ENCODE measurements at regions not wholly inside any gene's neighbourhood (a gene's known extent, or its start where the extent isn't known, plus 50 kb on each side); places are given as distances from the start of the nearest gene placed in this dataset.
"Not testable (repeated sequence)": the region's sequence is repeated elsewhere in the genome, so short reads cannot be mapped to it uniquely, and the experiment has no call there.

DNA sequence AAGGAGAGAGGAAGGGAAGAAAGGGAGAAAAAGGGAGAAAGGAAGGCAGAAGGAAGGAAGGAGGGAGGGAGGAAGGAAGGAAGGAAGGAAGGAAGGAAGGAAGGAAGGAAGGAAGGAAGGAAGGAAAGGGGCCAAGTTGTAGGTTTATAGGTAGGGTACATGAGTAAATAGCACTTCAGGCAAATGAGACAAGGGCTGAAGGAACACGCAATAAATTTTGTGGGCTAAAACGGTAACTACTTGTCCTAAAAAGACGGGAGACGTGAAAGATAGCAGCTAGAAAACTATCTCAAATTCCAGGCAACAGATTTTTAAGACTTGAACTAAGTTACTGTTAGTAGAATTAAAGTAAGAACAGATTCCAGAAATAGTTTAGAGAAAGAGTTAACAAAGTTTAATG is 129.3 kb upstream of the XIRP2 start:
- in situ Hi-C loops (cut with MboI; ENCODE audit: low pct_unique_long_range_greater_than_20kb, low sequenced_read_pairs, unreplicated experiment): no loop called here
- DNase-seq (ENCODE audit: low spot score): no peak
- TF ChIP-seq, protein P1, sequence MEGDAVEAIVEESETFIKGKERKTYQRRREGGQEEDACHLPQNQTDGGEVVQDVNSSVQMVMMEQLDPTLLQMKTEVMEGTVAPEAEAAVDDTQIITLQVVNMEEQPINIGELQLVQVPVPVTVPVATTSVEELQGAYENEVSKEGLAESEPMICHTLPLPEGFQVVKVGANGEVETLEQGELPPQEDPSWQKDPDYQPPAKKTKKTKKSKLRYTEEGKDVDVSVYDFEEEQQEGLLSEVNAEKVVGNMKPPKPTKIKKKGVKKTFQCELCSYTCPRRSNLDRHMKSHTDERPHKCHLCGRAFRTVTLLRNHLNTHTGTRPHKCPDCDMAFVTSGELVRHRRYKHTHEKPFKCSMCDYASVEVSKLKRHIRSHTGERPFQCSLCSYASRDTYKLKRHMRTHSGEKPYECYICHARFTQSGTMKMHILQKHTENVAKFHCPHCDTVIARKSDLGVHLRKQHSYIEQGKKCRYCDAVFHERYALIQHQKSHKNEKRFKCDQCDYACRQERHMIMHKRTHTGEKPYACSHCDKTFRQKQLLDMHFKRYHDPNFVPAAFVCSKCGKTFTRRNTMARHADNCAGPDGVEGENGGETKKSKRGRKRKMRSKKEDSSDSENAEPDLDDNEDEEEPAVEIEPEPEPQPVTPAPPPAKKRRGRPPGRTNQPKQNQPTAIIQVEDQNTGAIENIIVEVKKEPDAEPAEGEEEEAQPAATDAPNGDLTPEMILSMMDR (IDR thresholded peaks at IDR 0.05; ENCODE audit: extremely low read depth, insufficient read depth, missing control alignments): no peak

GRCh38 chr2:166750624-166751023 is 137.7 kb upstream of the XIRP2 start:
- TF ChIP-seq, protein P1 (IDR thresholded peaks at IDR 0.05; ENCODE audit: extremely low read depth, insufficient read depth, missing control alignments): no peak
- in situ Hi-C loops (cut with MboI; ENCODE audit: low pct_unique_long_range_greater_than_20kb, low sequenced_read_pairs, unreplicated experiment): no loop called here
- no peak for DNase-seq (ENCODE audit: low spot score)

DNA sequence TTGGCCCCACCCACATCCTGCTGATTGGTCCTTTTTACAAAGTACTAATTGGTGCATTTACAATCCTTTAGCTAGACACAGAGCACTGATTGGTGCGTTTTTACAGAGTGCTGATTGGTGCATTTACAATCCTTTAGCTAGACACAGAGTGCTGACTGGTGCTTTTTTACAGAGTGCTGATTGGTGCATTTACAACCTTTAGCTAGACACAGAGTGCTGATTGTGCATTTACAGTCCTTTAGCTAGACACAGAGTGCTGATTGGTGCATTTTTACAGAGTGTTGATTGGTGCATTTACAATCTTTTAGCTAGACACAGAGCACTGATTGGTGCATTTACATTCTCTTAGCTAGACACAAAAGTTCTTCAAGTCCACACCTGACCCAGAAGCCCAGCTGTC is 144.2 kb upstream of the XIRP2 start:
- in situ Hi-C loops (cut with MboI; ENCODE audit: low pct_unique_long_range_greater_than_20kb, low sequenced_read_pairs, unreplicated experiment): not testable (repeated sequence)

GRCh38 chr2:166743482-166743881 is 144.8 kb upstream of the XIRP2 start:
- in situ Hi-C loops (cut with MboI; ENCODE audit: low pct_unique_long_range_greater_than_20kb, low sequenced_read_pairs, unreplicated experiment); DNase-seq (ENCODE audit: low spot score): not testable (repeated sequence)

More for the DNA sequence above, 144.2 kb upstream of the XIRP2 start:
- DNase-seq (ENCODE audit: low spot score): not testable (repeated sequence)

DNA sequence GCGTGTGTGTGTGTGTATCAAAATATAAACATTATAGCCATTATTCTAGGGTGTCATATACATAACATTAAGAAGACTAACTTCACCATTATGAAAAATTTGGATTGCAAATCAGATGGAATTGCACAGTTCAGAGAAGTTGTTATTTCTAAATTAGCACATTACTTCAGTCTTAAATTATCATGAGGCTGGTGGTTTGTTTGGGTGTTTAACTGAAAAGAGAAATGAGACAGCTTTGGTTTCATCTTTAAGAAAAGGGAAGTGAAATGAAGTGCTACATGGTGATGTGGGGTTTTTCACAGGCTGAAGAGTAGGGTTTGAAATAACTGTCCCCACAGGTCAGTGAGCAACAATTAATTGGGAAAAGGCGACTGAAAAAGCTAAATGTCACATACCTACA is 161.2 kb upstream of the XIRP2 start:
- peak; percentile 20 for DNase-seq (ENCODE audit: low spot score)
- TF ChIP-seq, protein P1 (IDR thresholded peaks at IDR 0.05; ENCODE audit: extremely low read depth, insufficient read depth, missing control alignments): no peak
- in situ Hi-C loops (cut with MboI; ENCODE audit: low pct_unique_long_range_greater_than_20kb, low sequenced_read_pairs, unreplicated experiment): no loop called here

- in situ Hi-C loops (cut with MboI; ENCODE audit: low pct_unique_long_range_greater_than_20kb, low sequenced_read_pairs, unreplicated experiment): no loop called here
- TF ChIP-seq, protein P1 (IDR thresholded peaks at IDR 0.05; ENCODE audit: extremely low read depth, insufficient read depth, missing control alignments): no peak
- no peak for DNase-seq (ENCODE audit: low spot score)
Measured at GRCh38 chr2:166725927-166726924, 162.1 kb upstream of the XIRP2 start.

DNA sequence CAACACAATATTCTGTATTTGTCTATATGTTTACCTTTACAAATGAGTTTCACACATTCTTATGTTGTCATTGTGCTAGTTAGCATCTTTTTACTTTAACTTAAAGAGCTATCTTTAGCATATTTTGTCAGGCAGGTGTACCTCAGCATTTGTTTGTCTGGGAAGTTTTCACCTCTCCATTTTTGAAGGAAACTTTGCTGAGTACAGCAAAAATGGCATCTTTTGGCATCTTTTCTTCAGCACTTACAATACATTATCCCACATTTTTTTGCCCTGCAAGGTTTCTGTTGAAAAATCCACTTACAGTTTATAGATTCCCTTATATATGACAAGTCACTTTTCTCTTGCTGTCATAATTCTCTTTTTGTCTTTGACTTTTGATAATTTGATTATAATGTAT is 171.3 kb upstream of the XIRP2 start:
- in situ Hi-C loops (cut with MboI; ENCODE audit: low pct_unique_long_range_greater_than_20kb, low sequenced_read_pairs, unreplicated experiment): no loop called here
- TF ChIP-seq, protein P1 (IDR thresholded peaks at IDR 0.05; ENCODE audit: extremely low read depth, insufficient read depth, missing control alignments): no peak
- DNase-seq (ENCODE audit: low spot score): no peak

Measured in GM13977 (cell line).